ENCODE measurements at regions not wholly inside any gene's neighbourhood (a gene's known extent, or its start where the extent isn't known, plus 50 kb on each side); places are given as distances from the start of the nearest gene placed in this dataset.
A peak's percentile ranks its signal among the peaks of the same experiment; 100 is the strongest.
"Not testable (repeated sequence)": the region's sequence is repeated elsewhere in the genome, so short reads cannot be mapped to it uniquely, and the experiment has no call there.

GRCh38 chr17:20851591-20852238 is 191.1 kb downstream of the USP22 start:
- H3K4me3 ChIP-seq; in situ Hi-C loops (cut with MboI; ENCODE audit: low sequenced_read_pairs); H3K36me3 ChIP-seq (replicated peaks); H3K27me3 ChIP-seq (ENCODE audit: low read depth); H3K9me3 ChIP-seq; H3K4me1 ChIP-seq: not testable (repeated sequence)
- DNase-seq (ENCODE audit: low spot score in 2 of 2), result peak in 1 of 2 experiments; percentile 48

- Histone ChIP-seq H3K4me1 (peaks cover 8% of the 10 kb centered on the region), H3K9me3 (no peaks in the 10 kb centered on the region), H3K36me3 (replicated peaks) (no peaks in the 10 kb centered on the region), H3K4me3 (peak overlapping the region; percentile 11; the same call in 1 of the 2 replicates), H3K27me3 (ENCODE audit: low read depth) (0 out of 2 replicates have a peak, but pooled peaks cover 4% of the 10 kb centered on the region)
- in situ Hi-C loops (cut with MboI; ENCODE audit: low sequenced_read_pairs), result no loop called here
- peak; percentile 17 to 69 for DNase-seq (ENCODE audit: low spot score in 2 of 2)
Measured at GRCh38 chr17:20852239-20852989, 190.4 kb downstream of the USP22 start.

GRCh38 chr17:20852990-20853370 is 189.8 kb downstream of the USP22 start:
- Histone ChIP-seq H3K36me3 (replicated peaks) (no peaks in the 10 kb centered on the region), H3K4me1 (peaks cover 8% of the 10 kb centered on the region), H3K4me3 (no peak overlapping the region), H3K9me3 (no peaks in the 10 kb centered on the region), H3K27me3 (ENCODE audit: low read depth) (0 out of 2 replicates have a peak, but pooled peaks cover 4% of the 10 kb centered on the region)
- DNase-seq (ENCODE audit: low spot score in 2 of 2), result peak in 1 of 2 experiments; percentile 74
- in situ Hi-C loops (cut with MboI; ENCODE audit: low sequenced_read_pairs), result no loop called here

GRCh38 chr17:20855910-20856470 is 186.8 kb downstream of the USP22 start:
- H3K27me3 ChIP-seq (ENCODE audit: low read depth); H3K36me3 ChIP-seq (replicated peaks); H3K9me3 ChIP-seq; DNase-seq (ENCODE audit: low spot score in 2 of 2); in situ Hi-C loops (cut with MboI; ENCODE audit: low sequenced_read_pairs); H3K4me3 ChIP-seq; H3K4me1 ChIP-seq: not testable (repeated sequence)

- H3K36me3 ChIP-seq (replicated peaks); DNase-seq (ENCODE audit: low spot score in 2 of 2); in situ Hi-C loops (cut with MboI; ENCODE audit: low sequenced_read_pairs); H3K4me1 ChIP-seq; H3K27me3 ChIP-seq (ENCODE audit: low read depth); H3K4me3 ChIP-seq; H3K9me3 ChIP-seq: not testable (repeated sequence)
Measured at GRCh38 chr17:20866444-20867209, 176.2 kb downstream of the USP22 start.

GRCh38 chr17:20867436-20867937 is 175.3 kb downstream of the USP22 start:
- DNase-seq (ENCODE audit: low spot score in 2 of 2); H3K9me3 ChIP-seq; H3K4me1 ChIP-seq; H3K36me3 ChIP-seq (replicated peaks); in situ Hi-C loops (cut with MboI; ENCODE audit: low sequenced_read_pairs); H3K4me3 ChIP-seq; H3K27me3 ChIP-seq (ENCODE audit: low read depth): not testable (repeated sequence)

GRCh38 chr17:20867938-20868661 is 174.7 kb downstream of the USP22 start:
- in situ Hi-C loops (cut with MboI; ENCODE audit: low sequenced_read_pairs); H3K4me1 ChIP-seq; H3K36me3 ChIP-seq (replicated peaks); H3K4me3 ChIP-seq; DNase-seq (ENCODE audit: low spot score in 2 of 2); H3K9me3 ChIP-seq; H3K27me3 ChIP-seq (ENCODE audit: low read depth): not testable (repeated sequence)

GRCh38 chr17:20868662-20869007 is 174.2 kb downstream of the USP22 start:
- H3K4me3 ChIP-seq; H3K36me3 ChIP-seq (replicated peaks); H3K4me1 ChIP-seq; in situ Hi-C loops (cut with MboI; ENCODE audit: low sequenced_read_pairs); H3K27me3 ChIP-seq (ENCODE audit: low read depth); H3K9me3 ChIP-seq; DNase-seq (ENCODE audit: low spot score in 2 of 2): not testable (repeated sequence)

GRCh38 chr17:20873173-20873572 is 169.6 kb downstream of the USP22 start:
- in situ Hi-C loops (cut with MboI; ENCODE audit: low sequenced_read_pairs); H3K4me1 ChIP-seq; H3K9me3 ChIP-seq; H3K36me3 ChIP-seq (replicated peaks); DNase-seq (ENCODE audit: low spot score in 2 of 2); H3K4me3 ChIP-seq: not testable (repeated sequence)
- H3K27me3 ChIP-seq (ENCODE audit: low read depth), result peaks cover 20% of the 10 kb centered on the region

- H3K9me3 ChIP-seq; in situ Hi-C loops (cut with MboI; ENCODE audit: low sequenced_read_pairs); H3K4me3 ChIP-seq; H3K36me3 ChIP-seq (replicated peaks); DNase-seq (ENCODE audit: low spot score in 2 of 2); H3K4me1 ChIP-seq: not testable (repeated sequence)
- peaks cover 25% of the 10 kb centered on the region for H3K27me3 ChIP-seq (ENCODE audit: low read depth)
Measured at GRCh38 chr17:20873688-20874328, 169.0 kb downstream of the USP22 start.

- H3K9me3 ChIP-seq; H3K4me1 ChIP-seq; H3K36me3 ChIP-seq (replicated peaks); in situ Hi-C loops (cut with MboI; ENCODE audit: low sequenced_read_pairs); H3K4me3 ChIP-seq; DNase-seq (ENCODE audit: low spot score in 2 of 2): not testable (repeated sequence)
- H3K27me3 ChIP-seq (ENCODE audit: low read depth), result peaks cover 27% of the 10 kb centered on the region
Measured at GRCh38 chr17:20877384-20877783, 165.4 kb downstream of the USP22 start.

- H3K27me3 ChIP-seq (ENCODE audit: low read depth), result no peaks in the 10 kb centered on the region
- H3K36me3 ChIP-seq (replicated peaks), result no peaks in the 10 kb centered on the region
- H3K9me3 ChIP-seq, result no peaks in the 10 kb centered on the region
- H3K4me3 ChIP-seq, result no peak overlapping the region
- DNase-seq (ENCODE audit: low spot score in 2 of 2), result no peak
- in situ Hi-C loops (cut with MboI; ENCODE audit: low sequenced_read_pairs), result no loop called here
- H3K4me1 ChIP-seq, result no peaks in the 10 kb centered on the region
Measured at GRCh38 chr17:20890338-20890737, 152.5 kb downstream of the USP22 start.

- H3K27me3 ChIP-seq (ENCODE audit: low read depth); in situ Hi-C loops (cut with MboI; ENCODE audit: low sequenced_read_pairs); H3K36me3 ChIP-seq (replicated peaks); DNase-seq (ENCODE audit: low spot score in 2 of 2); H3K9me3 ChIP-seq; H3K4me3 ChIP-seq; H3K4me1 ChIP-seq: not testable (repeated sequence)
Measured at GRCh38 chr17:20895426-20895825, 147.4 kb downstream of the USP22 start.

Measured in HAP-1 (cell line).